Neural progenitor cell (in vitro differentiated cells): ENCODE measurements at regions not wholly inside any gene's neighbourhood (a gene's known extent, or its start where the extent isn't known, plus 50 kb on each side); places are given as distances from the start of the nearest gene placed in this dataset.

Source experiments
- DNase-seq: peaks from one replicate; pipeline ENCODE4 v3.0.0-alpha.2; 2016; ENCODE audit warnings: low spot score
- H2AFZ ChIP-seq: fragments of 200-600 bp; sonication (generic); replicated peaks from 2 replicates; pipeline ENCODE4 v1.6.1; 2016; ENCODE audit warnings: antibody characterized with exemption
- H3F3A ChIP-seq: fragments of 200-600 bp; sonication (generic); 2 replicates; pipeline ENCODE4 v1.6.1; 2016; ENCODE audit warnings: antibody characterized with exemption, low read depth
- H3K27ac ChIP-seq: fragments of 200-600 bp; sonication (generic); 2 replicates; pipeline ENCODE4 v1.5.1; 2016; ENCODE audit warnings: mild to moderate bottlenecking
- H3K27me3 ChIP-seq: fragments of 200-600 bp; sonication (generic); 2 replicates; pipeline ENCODE4 v1.6.1; 2016; ENCODE audit warnings: mild to moderate bottlenecking, moderate library complexity
- H3K36me3 ChIP-seq: fragments of 200-600 bp; sonication (generic); 2 replicates; pipeline ENCODE4 v1.5.1; 2016
- H3K4me1 ChIP-seq: fragments of 200-600 bp; sonication (generic); 2 replicates; pipeline ENCODE4 v1.6.1; 2016; ENCODE audit warnings: mixed run types
- H3K4me2 ChIP-seq: fragments of 200-600 bp; sonication (generic); 2 replicates; pipeline ENCODE4 v1.6.1; 2016
- H3K4me3 ChIP-seq: fragments of 200-600 bp; sonication (generic); 2 replicates; pipeline ENCODE4 v1.5.1; 2016
- H3K79me2 ChIP-seq: fragments of 200-600 bp; sonication (generic); 2 replicates; pipeline ENCODE4 v1.6.1; 2016; ENCODE audit warnings: low read depth
- H3K9ac ChIP-seq: fragments of 200-600 bp; sonication (generic); 2 replicates; pipeline ENCODE4 v1.6.1; 2016
- H3K9me3 ChIP-seq: fragments of 200-600 bp; sonication (generic); 2 replicates; pipeline ENCODE4 v1.5.1; 2016; ENCODE audit warnings: low read depth
- H4K20me1 ChIP-seq: fragments of 200-600 bp; sonication (generic); 2 replicates; pipeline ENCODE4 v1.6.1; 2016; ENCODE audit warnings: low read depth
- H3K27ac Mint-ChIP-seq: 3 replicates; pipeline ENCODE4 v1.8.0; 2021; ENCODE audit warnings: mixed read lengths
- H3K27me3 Mint-ChIP-seq: 2 replicates; pipeline ENCODE4 v1.8.0; 2022; ENCODE audit warnings: low read depth, mild to moderate bottlenecking, inconsistent platforms, moderate library complexity, mixed read lengths; ENCODE audit not compliant: insufficient read depth
- H3K36me3 Mint-ChIP-seq: 3 replicates; pipeline ENCODE4 v1.8.0; 2021; ENCODE audit warnings: mixed read lengths
- H3K4me1 Mint-ChIP-seq: 3 replicates; pipeline ENCODE4 v1.8.0; 2021; ENCODE audit warnings: mixed read lengths
- H3K4me3 Mint-ChIP-seq: 3 replicates; pipeline ENCODE4 v1.8.0; 2021; ENCODE audit warnings: mild to moderate bottlenecking, moderate library complexity, mixed read lengths
- H3K9me3 Mint-ChIP-seq: 3 replicates; pipeline ENCODE4 v1.8.0; 2020; ENCODE audit warnings: mixed read lengths
- CTCF ChIP-seq: fragments of 200-600 bp; sonication (generic); IDR thresholded peaks from 2 replicates; pipeline ENCODE4 v1.5.1; 2017; ENCODE audit warnings: antibody characterized with exemption, mild to moderate bottlenecking
- EZH2 ChIP-seq: fragments of 200-600 bp; sonication (generic); IDR thresholded peaks from 2 replicates; pipeline ENCODE4 v1.6.1; 2017; ENCODE audit warnings: antibody characterized with exemption, mild to moderate bottlenecking, moderate library complexity
- EZH2phosphoT487 ChIP-seq: fragments of 200-600 bp; sonication (generic); IDR thresholded peaks from 2 replicates; pipeline ENCODE4 v1.6.1; 2017; ENCODE audit warnings: antibody characterized with exemption

- peaks cover 41% of the 10 kb centered on the region for H3K4me1 ChIP-seq
- TF ChIP-seq EZH2phosphoT487 (no peak), EZH2 (no peak), CTCF (no peak)
- no peak for DNase-seq
- no peak overlapping the region for H3K9ac ChIP-seq
- no peak overlapping the region for H3K4me3 ChIP-seq
- Mint-ChIP-seq H3K36me3 (no peaks in the 10 kb centered on the region), H3K27ac (no peak overlapping the region), H3K27me3 (peaks cover 13% of the 10 kb centered on the region), H3K4me3 (no peak overlapping the region), H3K4me1 (peaks cover 72% of the 10 kb centered on the region), H3K9me3 (no peaks in the 10 kb centered on the region)
- no peaks in the 10 kb centered on the region for H3K9me3 ChIP-seq
- no peaks in the 10 kb centered on the region for H3K36me3 ChIP-seq
- H3F3A ChIP-seq = peaks cover 8% of the 10 kb centered on the region
- no peak overlapping the region for H3K27ac ChIP-seq
- no peak overlapping the region for H2AFZ ChIP-seq
- no peaks in the 10 kb centered on the region for H4K20me1 ChIP-seq
- no peaks in the 10 kb centered on the region for H3K79me2 ChIP-seq
- no peaks in the 10 kb centered on the region for H3K27me3 ChIP-seq
- H3K4me2 ChIP-seq = no peak overlapping the region
Measured at GRCh38 chr14:22476005-22476751, 112.8 kb downstream of the DAD1 start.

GRCh38 chr14:22475381-22475780, 113.6 kb downstream of the DAD1 start:
- H3K9ac ChIP-seq = no peak overlapping the region
- Mint-ChIP-seq H3K9me3 (no peaks in the 10 kb centered on the region), H3K27me3 (peaks cover 15% of the 10 kb centered on the region), H3K36me3 (no peaks in the 10 kb centered on the region), H3K27ac (no peak overlapping the region), H3K4me3 (no peak overlapping the region), H3K4me1 (peaks cover 68% of the 10 kb centered on the region)
- H3F3A ChIP-seq = peaks cover 8% of the 10 kb centered on the region
- H3K4me3 ChIP-seq = no peak overlapping the region
- no peak overlapping the region for H3K4me2 ChIP-seq
- H4K20me1 ChIP-seq = no peaks in the 10 kb centered on the region
- no peak for TF ChIP-seq EZH2phosphoT487
- no peak for TF ChIP-seq CTCF
- TF ChIP-seq EZH2 = no peak
- H3K9me3 ChIP-seq = no peaks in the 10 kb centered on the region
- no peak overlapping the region for H3K27ac ChIP-seq
- H3K4me1 ChIP-seq = peaks cover 33% of the 10 kb centered on the region
- H3K27me3 ChIP-seq = no peaks in the 10 kb centered on the region
- DNase-seq = no peak
- no peak overlapping the region for H2AFZ ChIP-seq
- no peaks in the 10 kb centered on the region for H3K36me3 ChIP-seq
- H3K79me2 ChIP-seq = no peaks in the 10 kb centered on the region

- H4K20me1 ChIP-seq = no peaks in the 10 kb centered on the region
- no peak overlapping the region for H3K9ac ChIP-seq
- DNase-seq = no peak
- no peak overlapping the region for H3K4me2 ChIP-seq
- Mint-ChIP-seq H3K4me3 (no peak overlapping the region), H3K4me1 (peaks cover 63% of the 10 kb centered on the region), H3K9me3 (no peaks in the 10 kb centered on the region), H3K27ac (peak overlapping the region; percentile 54), H3K27me3 (peaks cover 15% of the 10 kb centered on the region), H3K36me3 (no peaks in the 10 kb centered on the region)
- no peak overlapping the region for H2AFZ ChIP-seq
- peaks cover 8% of the 10 kb centered on the region for H3F3A ChIP-seq
- H3K9me3 ChIP-seq = no peaks in the 10 kb centered on the region
- H3K4me3 ChIP-seq = no peak overlapping the region
- no peaks in the 10 kb centered on the region for H3K27me3 ChIP-seq
- H3K79me2 ChIP-seq = no peaks in the 10 kb centered on the region
- TF ChIP-seq CTCF = no peak
- no peak for TF ChIP-seq EZH2
- TF ChIP-seq EZH2phosphoT487 = no peak
- no peak overlapping the region for H3K27ac ChIP-seq
- H3K4me1 ChIP-seq = peaks cover 27% of the 10 kb centered on the region
- no peaks in the 10 kb centered on the region for H3K36me3 ChIP-seq
Measured at GRCh38 chr14:22474730-22475351, 114.2 kb downstream of the DAD1 start.
